ENCODE measurements at regions not wholly inside any gene's neighbourhood (a gene's known extent, or its start where the extent isn't known, plus 50 kb on each side); places are given as distances from the start of the nearest gene placed in this dataset.

DNA sequence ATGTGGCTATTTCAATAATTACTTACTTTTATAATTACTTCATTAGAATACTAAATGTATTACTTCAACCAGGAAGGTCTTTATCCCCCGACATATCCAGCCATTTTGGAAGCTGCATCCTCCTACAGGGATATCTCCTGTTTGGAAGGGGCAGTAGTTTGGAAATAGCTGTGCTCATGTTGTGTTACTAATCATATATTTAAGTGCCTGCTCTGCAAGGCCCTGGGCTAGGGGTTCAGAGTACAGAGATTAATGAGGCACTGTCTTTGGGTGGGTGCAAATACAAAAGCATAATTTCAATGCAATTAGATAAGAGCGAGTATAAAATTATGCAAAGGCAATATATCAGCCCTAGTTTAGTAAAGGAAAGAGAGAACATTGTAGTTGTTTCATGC lies 146.3 kb upstream of the RARB start:
- Histone ChIP-seq H3K27me3 (replicated peaks in 1 of 4; ENCODE audit: control insufficient read depth in 3 of 4, extremely low read depth in 1 of 4, insufficient read depth in 3 of 4, low read length in 3 of 4) (no peaks in the 10 kb centered on the region), H3K4me1 (replicated peaks in 1 of 4; ENCODE audit: control insufficient read depth in 3 of 4, insufficient read depth in 4 of 4, low read length in 3 of 4) (no peaks in the 10 kb centered on the region), H3K79me1 (ENCODE audit: low read depth, low read length) (no peaks in the 10 kb centered on the region), H3K36me3 (ENCODE audit: control insufficient read depth in 2 of 4, insufficient read depth in 4 of 4, low read length in 3 of 4) (no peaks in the 10 kb centered on the region), H3K4me2 (ENCODE audit: insufficient read depth in 1 of 2, low read depth in 2 of 2, low read length in 2 of 2) (no peak overlapping the region), H3K56ac (replicated peaks; ENCODE audit: insufficient read length, low read depth, low read length) (no peak overlapping the region), H4K8ac (ENCODE audit: extremely low read depth, insufficient read depth, low read length) (no peak overlapping the region), H3K4ac (replicated peaks; ENCODE audit: insufficient read length, low read depth, low read length) (no peak overlapping the region), H3K9me3 (ENCODE audit: insufficient read depth in 2 of 2, low read depth in 1 of 2, low read length in 1 of 2) (no peaks in the 10 kb centered on the region), H2AK5ac (ENCODE audit: low read depth, low read length) (no peak overlapping the region), H4K20me1 (replicated peaks in 1 of 2; ENCODE audit: control insufficient read depth in 1 of 2, insufficient read depth in 2 of 2, low read length in 2 of 2) (no peaks in the 10 kb centered on the region), H2AFZ (ENCODE audit: low read length) (no peak overlapping the region), H2BK120ac (replicated peaks; ENCODE audit: low read depth, low read length) (no peak overlapping the region), H3K14ac (ENCODE audit: insufficient read length) (no peak overlapping the region), H3K27ac (ENCODE audit: low read depth, low read length) (no peak overlapping the region), H3K18ac (ENCODE audit: extremely low read depth, low read length) (no peak overlapping the region), H4K91ac (replicated peaks; ENCODE audit: insufficient read length, low read length) (no peak overlapping the region), H2BK15ac (ENCODE audit: low read length) (no peak overlapping the region), H3K79me2 (ENCODE audit: control insufficient read depth in 1 of 2, insufficient read depth in 2 of 2, low read length in 2 of 2) (no peaks in the 10 kb centered on the region), H2BK20ac (ENCODE audit: low read length) (no peak overlapping the region), H2BK5ac (ENCODE audit: low read depth, low read length) (no peak overlapping the region), H2BK12ac (ENCODE audit: low read depth, low read length) (no peak overlapping the region), H3K23ac (ENCODE audit: insufficient read length) (no peak overlapping the region), H3K9ac (replicated peaks in 1 of 4; ENCODE audit: extremely low read depth in 1 of 4, low read depth in 3 of 4, low read length in 3 of 4) (no peak overlapping the region), H3K4me3 (ENCODE audit: extremely low read depth in 1 of 4, insufficient read depth in 2 of 4, low read depth in 3 of 4, low read length in 4 of 4) (no peak overlapping the region), H4K5ac (ENCODE audit: insufficient read length, low read depth, low read length) (no peak overlapping the region), H3K23me2 (ENCODE audit: low read depth, low read length) (no peaks in the 10 kb centered on the region)
- ChIA-PET CTCF (ENCODE audit: partially characterized antibody) (interaction anchor here (1.1 kb wide), 1 partner anchor 16 kb away, joined by 4 read pairs; no protein-coding TSS in a partner anchor), POLR2A (ENCODE audit: partially characterized antibody) (no interaction called here)
- WGBS, 2 experiments (ENCODE audit: extremely low coverage in 1 of 2, insufficient coverage in 1 of 2, insufficient read length in 1 of 2, insufficient replicate concordance in 2 of 2, low coverage in 1 of 2, low lambda C conversion rate in 2 of 2, missing lambda C conversion rate in 1 of 2): 89% methylated on average over 2 of the region's 2 CpGs; no CpG with 5 or more reads in 1 of the 2 experiments
- TF ChIP-seq SIN3A (conservative IDR thresholded peaks at IDR 0.05 in 1 of 2, IDR thresholded peaks at IDR 0.05 in 1 of 2; ENCODE audit: low read depth in 1 of 2, low read length in 2 of 2) (no peak), EGR1 (IDR thresholded peaks at IDR 0.05; ENCODE audit: borderline replicate concordance, low read depth, low read length) (no peak)
- no peak for FAIRE-seq
- DNase-seq (ENCODE audit: low read depth in 1 of 2, low spot score in 2 of 2): no peak

Data from H1 (cell line).